Nephron (organoid): ENCODE measurements at regions not wholly inside any gene's neighbourhood (a gene's known extent, or its start where the extent isn't known, plus 50 kb on each side); places are given as distances from the start of the nearest gene placed in this dataset.

ENCODE experiments used
- H3K27ac Mint-ChIP-seq, 3 experiments: 2 replicates each; pipeline ENCODE4 v1.8.0; 2020; ENCODE audit warnings: mixed read lengths in 3 of 3, mild to moderate bottlenecking in 2 of 3, moderate library complexity in 1 of 3
- H3K27me3 Mint-ChIP-seq: 2 replicates; pipeline ENCODE4 v1.8.0; 2021; ENCODE audit warnings: low read depth, mild to moderate bottlenecking, moderate library complexity, mixed read lengths
- H3K36me3 Mint-ChIP-seq: 2 replicates; pipeline ENCODE4 v1.8.0; 2020; ENCODE audit warnings: low read depth, mixed read lengths
- H3K4me1 Mint-ChIP-seq: 2 replicates; pipeline ENCODE4 v1.8.0; 2020; ENCODE audit warnings: mixed read lengths
- H3K4me3 Mint-ChIP-seq, 3 experiments: 2 replicates each; pipeline ENCODE4 v1.8.0; 2020; ENCODE audit warnings: mild to moderate bottlenecking in 3 of 3, mixed read lengths in 3 of 3, moderate library complexity in 2 of 3
- H3K9me3 Mint-ChIP-seq: 2 replicates; pipeline ENCODE4 v1.8.0; 2020; ENCODE audit warnings: mixed read lengths
- CTCF ChIP-seq, 3 experiments: fragments of 200-600 bp; sonication (generic); IDR thresholded peaks; one replicate each; pipeline ENCODE4 v1.5.0; 2021; ENCODE audit warnings: antibody characterized with exemption in 3 of 3; ENCODE audit not compliant: unreplicated experiment in 3 of 3

- Mint-ChIP-seq H3K27me3 (no peaks in the 10 kb centered on the region), H3K27ac (peak overlapping the region; percentile 33 to 64 (median 61)), H3K9me3 (no peaks in the 10 kb centered on the region), H3K4me3 (peak overlapping the region in 1 of 3 experiments; percentile 32), H3K4me1 (peaks cover 11% of the 10 kb centered on the region), H3K36me3 (no peaks in the 10 kb centered on the region)
- TF ChIP-seq CTCF (IDR thresholded peaks at IDR 0.05; ENCODE audit: unreplicated experiment in 3 of 3), result no peak
Observed at GRCh38 chr5:106522296-106522695, 1148.4 kb downstream of the EFNA5 start.

- no peaks in the 10 kb centered on the region for H3K36me3 Mint-ChIP-seq
- no peaks in the 10 kb centered on the region for H3K27me3 Mint-ChIP-seq
- no peaks in the 10 kb centered on the region for H3K9me3 Mint-ChIP-seq
- peaks cover 11% of the 10 kb centered on the region for H3K4me1 Mint-ChIP-seq
- TF ChIP-seq CTCF (IDR thresholded peaks at IDR 0.05; ENCODE audit: unreplicated experiment in 3 of 3), result no peak
- peak overlapping the region in 2 of 3 experiments; percentile 61 to 64 for H3K27ac Mint-ChIP-seq
- H3K4me3 Mint-ChIP-seq, result no peak overlapping the region
Observed at GRCh38 chr5:106521701-106522100, 1149.0 kb downstream of the EFNA5 start.

- TF ChIP-seq CTCF (IDR thresholded peaks at IDR 0.05; ENCODE audit: unreplicated experiment in 3 of 3), result no peak
- Mint-ChIP-seq H3K4me3 (no peak overlapping the region), H3K36me3 (no peaks in the 10 kb centered on the region), H3K4me1 (no peaks in the 10 kb centered on the region), H3K27ac (no peak overlapping the region), H3K27me3 (no peaks in the 10 kb centered on the region), H3K9me3 (peaks cover 2% of the 10 kb centered on the region)
Observed at GRCh38 chr5:106510321-106510720, 1160.4 kb downstream of the EFNA5 start.

GRCh38 chr5:106508894-106509293, 1161.8 kb downstream of the EFNA5 start:
- H3K27ac Mint-ChIP-seq, result no peak overlapping the region
- peaks cover 2% of the 10 kb centered on the region for H3K9me3 Mint-ChIP-seq
- no peaks in the 10 kb centered on the region for H3K4me1 Mint-ChIP-seq
- H3K27me3 Mint-ChIP-seq, result no peaks in the 10 kb centered on the region
- H3K4me3 Mint-ChIP-seq, result no peak overlapping the region
- no peaks in the 10 kb centered on the region for H3K36me3 Mint-ChIP-seq
- no peak for TF ChIP-seq CTCF (IDR thresholded peaks at IDR 0.05; ENCODE audit: unreplicated experiment in 3 of 3)

- no peak overlapping the region for H3K4me3 Mint-ChIP-seq
- H3K9me3 Mint-ChIP-seq, result peaks cover 13% of the 10 kb centered on the region
- H3K27ac Mint-ChIP-seq, result no peak overlapping the region
- no peaks in the 10 kb centered on the region for H3K36me3 Mint-ChIP-seq
- H3K4me1 Mint-ChIP-seq, result peaks cover 2% of the 10 kb centered on the region
- H3K27me3 Mint-ChIP-seq, result no peaks in the 10 kb centered on the region
- no peak for TF ChIP-seq CTCF (IDR thresholded peaks at IDR 0.05; ENCODE audit: unreplicated experiment in 3 of 3)
Observed at GRCh38 chr5:106493910-106494309, 1176.8 kb downstream of the EFNA5 start.

- TF ChIP-seq CTCF (IDR thresholded peaks at IDR 0.05; ENCODE audit: unreplicated experiment in 3 of 3), result no peak
- Mint-ChIP-seq H3K27me3 (no peaks in the 10 kb centered on the region), H3K27ac (peak overlapping the region; percentile 45 to 57 (median 49)), H3K36me3 (no peaks in the 10 kb centered on the region), H3K4me3 (no peak overlapping the region), H3K4me1 (peaks cover 5% of the 10 kb centered on the region), H3K9me3 (peaks cover 3% of the 10 kb centered on the region)
Observed at GRCh38 chr5:106489004-106489403, 1181.7 kb downstream of the EFNA5 start.
